Cardiac fibroblast (primary cell): ENCODE measurements at regions not wholly inside any gene's neighbourhood (a gene's known extent, or its start where the extent isn't known, plus 50 kb on each side); places are given as distances from the start of the nearest gene placed in this dataset.

Experiments used
- DNase-seq, 2 donors: peaks; one replicate each; pipeline versions ENCODE4 v3.0.0 to v3.0.0-alpha.2; 2010; ENCODE audit warnings: low read depth in 2 of 2
- H3K4me3 ChIP-seq, 2 donors: replicated peaks in 1 of 2; 1 replicate in 1 of 2; 2 replicates in 1 of 2; pipeline ENCODE4 v1.5.1; 2011; ENCODE audit warnings: low read depth in 2 of 2, low read length in 2 of 2, mild to moderate bottlenecking in 2 of 2, moderate library complexity in 1 of 2
- CTCF ChIP-seq: IDR thresholded peaks from one replicate; pipeline ENCODE4 v1.5.1; 2011; ENCODE audit warnings: low read depth, mild to moderate bottlenecking, low read length, inconsistent platforms

GRCh38 chr7:81926-82756, 110.2 kb upstream of the FAM20C start:
- TF ChIP-seq CTCF = no peak
- no peak for DNase-seq
- no peak overlapping the region for H3K4me3 ChIP-seq

- no peak for DNase-seq
- no peak for TF ChIP-seq CTCF
- no peak overlapping the region for H3K4me3 ChIP-seq
Measured at GRCh38 chr7:82757-83155, 109.6 kb upstream of the FAM20C start.

DNA sequence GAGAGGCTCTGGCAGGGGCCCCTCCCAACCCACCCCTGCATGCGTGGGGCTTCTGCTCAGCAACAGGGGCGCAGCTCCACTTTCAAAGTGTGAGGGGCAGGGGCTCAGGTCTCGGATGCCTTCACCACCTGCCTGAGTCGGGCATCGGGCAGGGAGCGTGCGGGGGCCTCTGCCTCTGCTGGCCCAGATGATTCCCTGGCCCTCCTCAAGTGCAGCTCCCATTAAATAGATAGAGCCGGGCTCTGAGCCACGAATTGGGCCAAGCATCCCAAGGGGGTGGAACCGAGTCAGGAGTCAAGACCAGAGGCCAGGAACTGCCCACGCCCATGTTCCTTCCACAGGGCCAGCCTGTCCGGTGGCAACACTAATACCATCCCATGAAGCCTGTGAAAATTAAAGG, 108.9 kb upstream of the FAM20C start:
- TF ChIP-seq CTCF = no peak
- no peak for DNase-seq
- no peak overlapping the region for H3K4me3 ChIP-seq

DNA sequence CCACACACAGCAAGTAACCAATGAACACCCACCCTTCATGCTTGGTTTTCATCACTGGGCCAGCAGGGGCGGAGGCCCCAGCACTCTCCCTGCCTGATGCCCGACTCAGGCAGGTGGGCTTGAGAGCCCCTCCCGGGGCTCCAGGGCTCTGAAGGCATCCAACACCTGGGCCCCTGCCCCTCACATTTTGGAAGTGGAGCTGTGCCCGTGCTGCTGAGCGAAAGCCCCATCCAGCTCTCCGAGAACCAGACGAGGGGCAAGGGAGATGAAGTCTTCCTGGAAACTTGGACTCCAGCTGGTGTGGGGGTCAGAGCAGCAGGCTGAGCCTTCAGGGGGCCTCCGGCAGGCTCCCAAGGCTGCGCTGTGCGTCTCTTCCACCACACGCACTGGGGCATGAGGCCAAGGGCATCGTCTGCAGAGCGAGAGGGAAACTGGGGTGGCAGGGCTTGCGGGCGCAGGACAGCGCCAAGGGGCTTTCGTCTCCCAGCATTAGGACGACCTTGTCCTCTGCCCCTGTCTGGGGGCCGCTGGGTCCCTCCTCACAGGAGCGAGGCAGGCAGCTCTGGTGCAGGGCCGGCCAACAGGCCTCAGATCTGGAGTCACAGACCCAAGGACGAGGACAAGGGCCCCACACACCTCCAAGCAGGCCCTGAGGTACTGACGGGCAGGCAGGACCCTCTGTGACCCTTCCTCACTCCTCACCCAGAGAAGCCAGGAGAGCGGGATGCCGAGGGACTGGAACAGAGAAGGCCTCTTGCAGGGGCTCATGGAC, 108.3 kb upstream of the FAM20C start:
- TF ChIP-seq CTCF = no peak
- DNase-seq = no peak
- no peak overlapping the region for H3K4me3 ChIP-seq

DNA sequence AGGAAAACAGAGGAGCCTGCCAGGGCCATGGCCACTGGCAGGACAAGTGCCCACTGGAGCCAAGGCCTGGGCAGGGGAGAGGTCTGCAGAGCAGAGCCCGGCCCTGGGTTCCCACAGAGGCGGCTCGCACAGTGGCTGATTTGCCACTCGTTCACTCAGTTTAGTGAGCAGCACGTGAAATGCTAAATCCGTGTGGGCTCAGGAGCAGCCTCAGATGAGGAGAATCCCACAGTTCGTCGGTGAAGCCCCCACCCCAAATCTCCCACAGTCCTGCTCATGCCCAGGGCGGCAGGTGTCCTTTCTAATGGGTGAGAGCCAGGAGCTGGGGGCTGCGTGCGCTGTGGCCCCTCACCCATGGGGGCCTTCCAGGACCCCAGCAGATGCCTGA, 107.7 kb upstream of the FAM20C start:
- TF ChIP-seq CTCF = no peak
- no peak for DNase-seq
- H3K4me3 ChIP-seq = no peak overlapping the region

DNA sequence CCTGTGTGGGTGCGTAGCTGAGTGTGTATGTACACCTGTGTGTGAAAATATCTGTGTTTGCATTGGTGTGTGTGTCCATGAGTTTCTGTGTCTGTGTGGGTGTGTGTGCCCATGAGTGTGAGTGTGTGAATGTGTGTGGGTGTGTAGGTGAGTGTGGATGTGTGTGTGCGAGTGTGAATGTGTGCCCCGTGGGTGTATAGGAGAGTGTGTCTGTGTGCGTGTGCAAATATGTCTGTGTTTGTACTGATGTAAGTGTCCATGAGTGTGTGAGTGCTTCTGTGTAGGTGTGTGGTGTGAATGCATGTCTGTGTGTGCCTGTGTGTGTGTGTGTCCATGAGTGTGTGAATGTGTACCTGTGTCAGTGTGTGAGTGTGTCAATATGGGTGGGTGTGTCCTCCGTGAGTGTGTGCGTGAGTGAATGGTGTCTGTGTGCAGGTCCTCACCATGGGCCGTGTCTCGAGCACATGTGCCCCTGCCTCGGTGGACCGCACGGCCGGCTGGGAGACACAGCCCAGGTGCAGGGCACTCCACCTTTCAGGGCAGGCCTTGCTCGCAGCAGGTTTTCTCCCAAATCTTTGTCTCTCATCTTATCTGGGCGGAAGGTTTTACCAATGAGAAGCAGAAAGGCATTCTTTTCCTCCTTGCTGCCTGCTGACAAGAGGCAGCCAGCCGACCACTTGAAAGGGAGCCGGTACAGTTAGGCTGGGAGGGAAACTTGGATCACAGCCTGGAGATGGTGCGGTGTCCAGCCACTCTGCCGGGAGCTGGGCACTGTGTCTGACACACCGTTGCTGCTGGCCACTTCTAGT, 107.1 kb upstream of the FAM20C start:
- peak in 1 of 2 donors; percentile 57 for DNase-seq
- no peak overlapping the region for H3K4me3 ChIP-seq
- no peak for TF ChIP-seq CTCF
